HG03280 (cell line): ENCODE measurements at regions not wholly inside any gene's neighbourhood (a gene's known extent, or its start where the extent isn't known, plus 50 kb on each side); places are given as distances from the start of the nearest gene placed in this dataset.

Source experiments
- ATAC-seq: cut with Tn5 transposase; IDR thresholded peaks from one replicate; pipeline ENCODE4 v1.9.1; 2021; ENCODE audit warnings: mild to moderate bottlenecking, moderate library complexity; ENCODE audit not compliant: unreplicated experiment

GRCh38 chr12:107223821-107224220 is 130.5 kb upstream of the CRY1 start:
- ATAC-seq = no peak

GRCh38 chr12:107225635-107226034 is 132.3 kb upstream of the CRY1 start:
- ATAC-seq = no peak

- no peak for ATAC-seq
Observed at GRCh38 chr12:107226126-107226525, 132.8 kb upstream of the CRY1 start.

GRCh38 chr12:107228076-107228475 is 134.7 kb upstream of the CRY1 start:
- ATAC-seq = no peak

- no peak for ATAC-seq
Observed at GRCh38 chr12:107229827-107230226, 136.5 kb upstream of the CRY1 start.

- ATAC-seq = no peak
Observed at GRCh38 chr12:107231303-107231702, 138.0 kb upstream of the CRY1 start.

- no peak for ATAC-seq
Observed at GRCh38 chr12:107233551-107233950, 140.2 kb upstream of the CRY1 start.

GRCh38 chr12:107235600-107235999 is 142.3 kb upstream of the CRY1 start:
- ATAC-seq = no peak

GRCh38 chr12:107236824-107237511 is 143.6 kb upstream of the CRY1 start:
- ATAC-seq = no peak

- ATAC-seq = no peak
Observed at GRCh38 chr12:107238296-107238695, 144.9 kb upstream of the CRY1 start.

GRCh38 chr12:107241411-107241810 is 148.1 kb upstream of the CRY1 start:
- ATAC-seq = no peak

GRCh38 chr12:107242189-107242588 is 148.8 kb upstream of the CRY1 start:
- ATAC-seq = no peak

GRCh38 chr12:107243341-107243740 is 150.0 kb upstream of the CRY1 start:
- ATAC-seq = no peak

GRCh38 chr12:107244584-107244983 is 151.2 kb upstream of the CRY1 start:
- no peak for ATAC-seq

- ATAC-seq = no peak
Observed at GRCh38 chr12:107247650-107248049, 154.3 kb upstream of the CRY1 start.

- no peak for ATAC-seq
Observed at GRCh38 chr12:107248187-107248586, 154.8 kb upstream of the CRY1 start.

GRCh38 chr12:107251288-107251687 is 157.9 kb upstream of the CRY1 start:
- no peak for ATAC-seq

- ATAC-seq = no peak
Observed at GRCh38 chr12:107253361-107253760, 160.0 kb upstream of the CRY1 start.

- no peak for ATAC-seq
Observed at GRCh38 chr12:107254258-107254856, 161.0 kb upstream of the CRY1 start.

GRCh38 chr12:107258780-107259179 is 165.4 kb upstream of the CRY1 start:
- no peak for ATAC-seq

- ATAC-seq = no peak
Observed at GRCh38 chr12:107263980-107264379, 170.6 kb upstream of the CRY1 start.

- no peak for ATAC-seq
Observed at GRCh38 chr12:107264667-107265066, 171.3 kb upstream of the CRY1 start.

GRCh38 chr12:107267604-107268003 is 174.3 kb upstream of the CRY1 start:
- no peak for ATAC-seq
